NCI-H2196 (cell line): ENCODE measurements at regions not wholly inside any gene's neighbourhood (a gene's known extent, or its start where the extent isn't known, plus 50 kb on each side); places are given as distances from the start of the nearest gene placed in this dataset.
A peak's percentile ranks its signal among the peaks of the same experiment; 100 is the strongest.

Source experiments
- DNase-seq: peaks from one replicate; lab custom pipeline; 2025; ENCODE audit not compliant: unreplicated experiment; lab: John Stamatoyannopoulos, UW

DNA sequence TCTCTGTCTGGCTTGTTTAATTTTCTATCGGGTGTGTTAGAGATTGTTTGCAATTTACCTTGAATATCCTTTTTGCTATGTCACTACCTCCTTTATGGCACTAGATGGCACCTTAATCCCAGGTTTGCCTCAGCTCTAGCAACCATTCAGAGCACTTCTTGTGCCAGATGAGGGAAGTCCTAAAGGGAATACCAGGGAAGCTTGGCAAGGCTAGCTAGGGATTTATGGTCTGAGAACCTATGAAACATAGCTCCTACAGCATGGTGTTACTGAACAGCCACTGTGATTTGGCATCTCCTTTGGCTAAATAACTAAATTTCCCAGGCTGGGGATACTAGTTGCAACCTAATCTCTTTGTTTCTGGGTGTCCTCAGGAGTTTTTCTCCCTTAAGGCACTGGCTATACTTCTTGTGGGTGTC is 69.0 kb upstream of the VOPP1 start:
- peak; percentile 90 for DNase-seq

DNA sequence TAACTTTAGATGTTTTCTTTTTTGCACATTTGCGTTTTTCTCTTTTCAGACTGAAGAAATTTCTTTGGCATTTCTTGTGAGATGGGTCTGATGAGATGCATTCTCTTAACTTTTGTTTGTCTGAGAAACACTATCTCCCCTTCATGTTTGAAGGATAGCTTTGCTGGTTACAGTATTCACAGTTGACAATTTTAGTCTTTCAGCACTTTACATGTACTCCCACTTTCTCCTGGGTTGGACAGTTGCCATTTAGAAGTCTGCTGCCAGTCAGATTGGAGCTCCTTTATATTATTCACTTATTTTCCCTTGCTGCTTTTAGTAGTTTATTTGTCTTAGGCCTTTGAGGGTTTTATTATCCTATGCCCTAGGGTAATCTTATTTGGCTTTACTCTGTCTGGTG is 67.3 kb upstream of the VOPP1 start:
- no peak for DNase-seq

DNA sequence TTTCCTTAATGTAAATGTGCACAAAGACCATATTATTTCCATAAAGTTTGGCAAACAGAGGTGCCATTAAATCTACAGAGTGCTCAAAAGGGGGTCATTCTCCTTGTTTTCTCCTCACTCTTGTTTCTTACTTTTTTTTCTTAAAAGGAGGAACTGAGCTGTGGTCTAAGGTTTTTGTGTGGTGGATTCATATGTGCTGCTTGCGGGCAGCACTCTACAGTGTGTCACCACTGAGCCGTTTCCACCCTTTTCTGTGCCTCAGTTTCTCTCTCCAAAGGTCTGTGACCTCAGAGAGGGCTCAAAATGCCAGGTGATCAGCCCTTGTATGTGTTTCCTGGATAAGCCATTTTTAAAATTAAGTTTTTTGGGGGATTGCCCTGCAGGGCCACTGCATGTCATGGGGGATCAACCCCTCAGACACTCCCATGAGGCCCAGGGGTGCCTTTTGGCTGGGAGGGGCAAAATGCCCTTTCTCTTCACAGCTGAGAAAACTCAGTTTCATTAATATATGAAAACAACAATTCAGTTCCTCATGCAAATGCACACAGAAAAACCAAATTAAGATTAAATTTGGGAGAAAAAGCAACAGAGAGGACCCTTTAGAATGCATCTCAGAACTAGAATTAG is 56.9 kb upstream of the VOPP1 start:
- no peak for DNase-seq

DNA sequence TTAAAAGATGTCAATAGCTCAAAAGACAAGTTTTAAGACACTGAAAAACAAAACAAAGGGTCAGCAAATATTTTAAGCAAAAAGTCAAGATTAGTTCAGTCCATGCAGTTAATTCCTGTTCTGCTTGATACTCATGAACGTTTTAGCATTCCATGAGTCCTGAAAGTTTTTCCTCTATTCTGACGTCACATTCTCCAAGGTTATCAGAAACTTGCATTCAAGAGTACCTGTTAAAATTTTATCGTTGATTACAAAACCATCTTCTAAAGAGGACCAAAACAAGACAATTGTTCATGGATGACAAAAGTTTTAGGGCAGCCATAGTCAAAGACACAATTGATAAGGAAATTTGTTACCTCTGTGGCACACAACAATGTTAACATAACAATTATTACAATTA is 52.5 kb upstream of the VOPP1 start:
- no peak for DNase-seq

DNA sequence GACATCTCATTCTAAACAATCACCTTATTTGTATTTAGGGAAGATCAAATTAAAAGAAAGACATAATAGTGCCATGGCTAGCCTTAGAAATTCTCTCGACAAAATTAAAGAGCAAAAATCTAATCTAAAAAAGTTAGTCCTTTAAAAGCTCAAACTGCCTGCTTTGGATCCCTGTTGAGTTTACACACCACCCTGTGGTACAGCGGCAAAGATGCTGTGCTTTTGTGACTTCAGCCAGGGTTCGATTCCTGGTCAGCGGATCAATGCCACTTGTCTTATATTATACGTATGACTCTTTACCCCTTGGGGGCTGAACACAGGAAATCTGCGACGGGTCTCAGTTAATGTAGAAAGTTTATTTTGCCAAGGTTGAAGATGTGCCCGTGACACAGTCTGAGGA is 51.3 kb upstream of the VOPP1 start:
- no peak for DNase-seq

DNA sequence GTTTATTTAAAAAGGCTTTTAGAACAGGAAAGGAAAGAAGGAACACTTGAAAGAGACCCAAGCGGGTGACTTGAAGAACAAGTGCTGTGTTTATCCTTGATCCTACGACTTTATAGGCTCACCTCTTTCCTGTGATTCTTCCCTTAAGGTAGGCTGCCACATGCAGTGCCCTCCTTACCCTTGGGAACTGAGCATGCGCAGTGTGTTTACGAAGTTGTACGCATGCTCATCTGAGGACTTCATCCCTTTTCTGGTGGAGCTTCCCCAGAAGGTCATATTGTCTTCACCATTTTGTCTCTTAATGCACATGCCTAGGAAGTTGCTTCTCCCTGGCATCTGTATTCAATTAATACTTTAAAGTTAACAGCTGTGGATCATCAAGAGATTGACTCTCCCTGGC is 49.9 kb upstream of the VOPP1 start:
- DNase-seq: no peak
